A549 (cell line): ENCODE measurements at regions not wholly inside any gene's neighbourhood (a gene's known extent, or its start where the extent isn't known, plus 50 kb on each side); places are given as distances from the start of the nearest gene placed in this dataset.

Experiments used
- ATAC-seq, 2 experiments: fragments of 200-7000 bp in 1 of 2; fragments of >200 bp in 1 of 2; cut with Nextera tagmentation in 1 of 2; cut with Tn5 transposase in 1 of 2; 3 replicates each; pipeline versions ENCODE4 v1.8.0 to v1.9.1; 2018 to 2020; ENCODE audit warnings: mild to moderate bottlenecking in 1 of 2, moderate library complexity in 1 of 2
- CTCF ChIA-PET: fragments of 300-600 bp; sonication (Branson Sonifier 250); formaldehyde crosslinking; extraction: SDS; loops from one replicate; lab custom pipeline; 2021; ENCODE audit warnings: antibody characterized with exemption, inconsistent platforms; lab: Yijun Ruan, JAX
- POLR2A ChIA-PET: fragments of 350-600 bp; formaldehyde crosslinking; extraction: SDS; loops from one replicate; lab custom pipeline; 2021; ENCODE audit warnings: antibody characterized with exemption, inconsistent platforms; lab: Yijun Ruan, JAX
- DNase-seq, 2 experiments: peaks; one replicate each; pipeline versions ENCODE4 v3.0.0 to v3.0.0-alpha.2; 2011 to 2016; ENCODE audit warnings: low read depth in 1 of 2, low spot score in 1 of 2
- FAIRE-seq: peaks from 2 replicates; lab custom pipeline; 2011; peaks lifted over from hg19 to GRCh38; lab: Jason Lieb, UNC
- H3K27ac ChIP-seq, 2 experiments: fragments of >200 bp; sonication (Bioruptor Twin); formaldehyde crosslinking; 3 replicates each; pipeline ENCODE4 v1.5.1; 2016 to 2017
- H3K4me1 ChIP-seq: fragments of >200 bp; sonication (Bioruptor Twin); formaldehyde crosslinking; 3 replicates; pipeline ENCODE4 v1.6.1; 2016
- H3K4me2 ChIP-seq: fragments of >200 bp; sonication (Bioruptor Twin); formaldehyde crosslinking; 3 replicates; pipeline ENCODE4 v1.6.1; 2016
- H3K4me3 ChIP-seq: fragments of >200 bp; sonication (Bioruptor Twin); formaldehyde crosslinking; 3 replicates; pipeline ENCODE4 v1.5.1; 2016
- H3K9me3 ChIP-seq: fragments of >200 bp; sonication (Bioruptor Twin); formaldehyde crosslinking; 3 replicates; pipeline ENCODE4 v1.6.1; 2016
- BCL3 ChIP-seq: fragments of >200 bp; sonication (Bioruptor Twin); formaldehyde crosslinking; IDR thresholded peaks from 3 replicates; pipeline ENCODE4 v1.6.1; 2016
- CBX8 ChIP-seq: fragments of 200-600 bp; sonication (generic); IDR thresholded peaks from 2 replicates; pipeline ENCODE4 v1.6.1; 2016
- CEBPB ChIP-seq, 2 experiments: fragments of >200 bp in 1 of 2; sonication (Bioruptor Twin) in 1 of 2; formaldehyde crosslinking in 1 of 2; IDR thresholded peaks; 2 replicates each; pipeline ENCODE4 v1.6.1; 2012 to 2016
- E2F6 ChIP-seq: IDR thresholded peaks from 2 replicates; pipeline ENCODE4 v1.6.1; 2012; ENCODE audit warnings: low read depth, borderline replicate concordance
- EP300 ChIP-seq, 2 experiments: fragments of >200 bp; sonication (Bioruptor Twin); formaldehyde crosslinking; IDR thresholded peaks; 2 replicates in 1 of 2; 3 replicates in 1 of 2; pipeline ENCODE4 v1.6.1; 2016 to 2017
- ESRRA ChIP-seq: fragments of 150-350 bp; IDR thresholded peaks from 2 replicates; pipeline ENCODE4 v1.6.1; 2014; ENCODE audit warnings: mild to moderate bottlenecking, low read length, borderline replicate concordance
- FOSB ChIP-seq: fragments of 250-450 bp; sonication (Bioruptor Pico); IDR thresholded peaks from 2 replicates; pipeline ENCODE4 v1.5.0; 2020; ENCODE audit warnings: mild to moderate bottlenecking, moderate library complexity
- FOSL2 ChIP-seq, 2 experiments: fragments of 450-650 bp in 1 of 2; fragments of >200 bp in 1 of 2; sonication (Bioruptor Twin) in 1 of 2; formaldehyde crosslinking; IDR thresholded peaks; 2 replicates each; pipeline versions ENCODE4 v1.5.0 to v1.6.1; 2016 to 2020; ENCODE audit warnings: mild to moderate bottlenecking in 1 of 2, moderate library complexity in 1 of 2
- GATA3 ChIP-seq: IDR thresholded peaks from 2 replicates; pipeline ENCODE4 v1.6.1; 2012; ENCODE audit warnings: borderline replicate concordance
- HDAC2 ChIP-seq: fragments of 200-600 bp; sonication (generic); IDR thresholded peaks from 2 replicates; pipeline ENCODE4 v1.6.1; 2016
- HOXB13 ChIP-seq: fragments of 250-450 bp; sonication (Bioruptor Pico); IDR thresholded peaks from 2 replicates; pipeline ENCODE4 v1.5.0; 2020; ENCODE audit warnings: low read depth, mild to moderate bottlenecking, moderate library complexity
- HOXB5 ChIP-seq: fragments of 250-450 bp; sonication (Bioruptor Pico); IDR thresholded peaks from 2 replicates; pipeline ENCODE4 v1.5.0; 2020; ENCODE audit warnings: mild to moderate bottlenecking, moderate library complexity
- JUN ChIP-seq, 2 experiments: fragments of >200 bp; sonication (Bioruptor Twin); formaldehyde crosslinking; IDR thresholded peaks; 2 replicates in 1 of 2; 3 replicates in 1 of 2; pipeline ENCODE4 v1.6.1; 2016 to 2017
- JUNB ChIP-seq: fragments of >200 bp; sonication (Bioruptor Twin); formaldehyde crosslinking; IDR thresholded peaks from 2 replicates; pipeline ENCODE4 v1.6.1; 2016
- KDM1A ChIP-seq: fragments of 200-600 bp; sonication (generic); IDR thresholded peaks from 2 replicates; pipeline ENCODE4 v1.6.1; 2016; ENCODE audit warnings: low read depth, mild to moderate bottlenecking
- MAFK ChIP-seq: fragments of 450-650 bp; IDR thresholded peaks from 2 replicates; pipeline ENCODE4 v1.6.1; 2014; ENCODE audit not compliant: partially characterized antibody
- MYC ChIP-seq: IDR thresholded peaks from 2 replicates; pipeline ENCODE4 v1.6.1; 2012; ENCODE audit warnings: mild to moderate bottlenecking, inconsistent platforms, low read length, improper control_type of control experiment, borderline replicate concordance
- NR3C1 ChIP-seq: fragments of >200 bp; sonication (Bioruptor Twin); formaldehyde crosslinking; IDR thresholded peaks from 3 replicates; pipeline ENCODE4 v1.6.1; 2017
- PHF8 ChIP-seq: fragments of 200-600 bp; sonication (generic); IDR thresholded peaks from 2 replicates; pipeline ENCODE4 v1.6.1; 2016; ENCODE audit warnings: low read depth, mild to moderate bottlenecking, antibody characterized with exemption, moderate library complexity, borderline replicate concordance
- RARB ChIP-seq: fragments of 250-450 bp; sonication (Bioruptor Pico); IDR thresholded peaks from 2 replicates; pipeline ENCODE4 v1.8.0; 2021; ENCODE audit warnings: mild to moderate bottlenecking, moderate library complexity
- RCOR1 ChIP-seq: fragments of 150-350 bp; IDR thresholded peaks from 2 replicates; pipeline ENCODE4 v1.6.1; 2014; ENCODE audit warnings: antibody characterized with exemption, low read length, low read depth
- SREBF2 ChIP-seq: fragments of 450-650 bp; IDR thresholded peaks from 2 replicates; pipeline ENCODE4 v1.6.1; 2014; ENCODE audit warnings: mild to moderate bottlenecking, moderate library complexity
- TP53 ChIP-seq: fragments of 250-450 bp; sonication (Bioruptor Pico); IDR thresholded peaks from 2 replicates; pipeline ENCODE4 v1.5.0; 2021; ENCODE audit warnings: mild to moderate bottlenecking, moderate library complexity
- ZFP36 ChIP-seq: fragments of 450-650 bp; IDR thresholded peaks from 2 replicates; pipeline ENCODE4 v1.6.1; 2014; ENCODE audit warnings: borderline replicate concordance; ENCODE audit not compliant: partially characterized antibody
- ZNF302 ChIP-seq: fragments of 250-450 bp; sonication (Bioruptor Pico); IDR thresholded peaks from 2 replicates; pipeline ENCODE4 v1.9.0; 2021; ENCODE audit warnings: inconsistent platforms, mild to moderate bottlenecking, moderate library complexity
- ZSCAN20 ChIP-seq: fragments of 250-450 bp; sonication (Bioruptor Pico); IDR thresholded peaks from 2 replicates; pipeline ENCODE4 v1.8.0; 2022; ENCODE audit warnings: mild to moderate bottlenecking, moderate library complexity
- WGBS: methylation state at CpG from one replicate; pipeline ENCODE4 v1.1.6; 2017; ENCODE audit errors: missing lambda C conversion rate; 5-methylcytosine and 5-hydroxymethylcytosine counted together

GRCh38 chr17:31754239-31754945 lies 104.7 kb downstream of the COPRS start:
- H3K27ac ChIP-seq: no peak overlapping the region
- CTCF ChIA-PET: no interaction called here
- no peak for TF ChIP-seq E2F6
- no peak for TF ChIP-seq MYC
- TF ChIP-seq BCL3: no peak
- no peak for TF ChIP-seq FOSB (CRISPR knock-in tag)
- no peak for TF ChIP-seq RCOR1
- peak; percentile 9 for TF ChIP-seq MAFK
- TF ChIP-seq ZSCAN20 (CRISPR knock-in tag): no peak
- TF ChIP-seq CBX8: no peak
- no peak for TF ChIP-seq HOXB5 (CRISPR knock-in tag)
- TF ChIP-seq EP300 (IDR thresholded peaks at IDR 0.05): no peak
- TF ChIP-seq GATA3: no peak
- no peak for TF ChIP-seq FOSL2 (IDR thresholded peaks at IDR 0.05)
- TF ChIP-seq FOSL2 (CRISPR knock-in tag; IDR thresholded peaks at IDR 0.05): peak; percentile 41; the same call in 1 of the 2 replicates
- no peak for TF ChIP-seq KDM1A
- TF ChIP-seq, all 56 proteins: peak for 2
- Histone ChIP-seq H3K4me2 (no peak overlapping the region), H3K4me1 (peaks cover 6% of the 10 kb centered on the region; the same call in 2 of the 3 replicates), H3K4me3 (no peak overlapping the region), H3K9me3 (no peaks in the 10 kb centered on the region)
- POLR2A ChIA-PET: no interaction called here
- FAIRE-seq: no peak
- WGBS: 59% methylated on average over 7 of the region's 7 CpGs
- DNase-seq: peak in 1 of 2 experiments; percentile 41
- ATAC-seq: peak; percentile 15 to 37; a peak in 2 of 6 replicates

- TF ChIP-seq CBX8 (no peak), HOXB5 (CRISPR knock-in tag) (no peak), ZNF302 (CRISPR knock-in tag) (no peak), TP53 (CRISPR knock-in tag) (no peak), PHF8 (no peak), JUN (IDR thresholded peaks at IDR 0.05) (no peak), E2F6 (no peak), RARB (CRISPR knock-in tag) (no peak), ESRRA (no peak), CEBPB (IDR thresholded peaks at IDR 0.05) (no peak), NR3C1 (no peak), MAFK (no peak)
- TF ChIP-seq, all 56 proteins: peak for 0
- Histone ChIP-seq H3K27ac (no peak overlapping the region), H3K4me1 (peaks cover 6% of the 10 kb centered on the region; the same call in 2 of the 3 replicates), H3K9me3 (no peaks in the 10 kb centered on the region), H3K4me3 (no peak overlapping the region), H3K4me2 (no peak overlapping the region)
- CTCF ChIA-PET: interaction anchor here (0.6 to 0.7 kb wide), 2 partner anchors 56 to 699 kb away, joined by 3 read pairs; no protein-coding TSS in a partner anchor
- POLR2A ChIA-PET: no interaction called here
- DNase-seq (no peak), ATAC-seq (no peak), FAIRE-seq (no peak)
- WGBS: 96% methylated on average over 2 of the region's 2 CpGs
Measured at GRCh38 chr17:31753011-31753410, 106.0 kb downstream of the COPRS start.

GRCh38 chr17:31752584-31752983 lies 106.5 kb downstream of the COPRS start:
- H3K4me2 ChIP-seq: no peak overlapping the region
- no peak overlapping the region for H3K27ac ChIP-seq
- no peak for DNase-seq
- peaks cover 6% of the 10 kb centered on the region; the same call in 2 of the 3 replicates for H3K4me1 ChIP-seq
- no peak overlapping the region for H3K4me3 ChIP-seq
- peak in 1 of 2 experiments; percentile 26; a peak in 2 of 6 replicates for ATAC-seq
- CTCF ChIA-PET: interaction anchor here (0.6 to 0.8 kb wide), 4 partner anchors 11 to 698 kb away, joined by 3 read pairs; no protein-coding TSS in a partner anchor
- no peaks in the 10 kb centered on the region for H3K9me3 ChIP-seq
- no peak for FAIRE-seq
- WGBS: 88% methylated on average over 5 of the region's 6 CpGs
- TF ChIP-seq SREBF2 (no peak), JUNB (no peak), HDAC2 (no peak), EP300 (IDR thresholded peaks at IDR 0.05) (no peak), ZFP36 (no peak), HOXB13 (no peak)
- POLR2A ChIA-PET: no interaction called here
